Stimulated activated CD4-positive, alpha-beta T cell treated with anti-CD3 and anti-CD28 coated beads, Interleukin-2, amount 100 ng/mL, for 4 hours (primary cell): ENCODE measurements at regions not wholly inside any gene's neighbourhood (a gene's known extent, or its start where the extent isn't known, plus 50 kb on each side); places are given as distances from the start of the nearest gene placed in this dataset.

Experiments
- DNase-seq: peaks from one replicate; pipeline ENCODE4 v3.0.0-alpha.2; 2020; ENCODE audit warnings: low read depth

DNA sequence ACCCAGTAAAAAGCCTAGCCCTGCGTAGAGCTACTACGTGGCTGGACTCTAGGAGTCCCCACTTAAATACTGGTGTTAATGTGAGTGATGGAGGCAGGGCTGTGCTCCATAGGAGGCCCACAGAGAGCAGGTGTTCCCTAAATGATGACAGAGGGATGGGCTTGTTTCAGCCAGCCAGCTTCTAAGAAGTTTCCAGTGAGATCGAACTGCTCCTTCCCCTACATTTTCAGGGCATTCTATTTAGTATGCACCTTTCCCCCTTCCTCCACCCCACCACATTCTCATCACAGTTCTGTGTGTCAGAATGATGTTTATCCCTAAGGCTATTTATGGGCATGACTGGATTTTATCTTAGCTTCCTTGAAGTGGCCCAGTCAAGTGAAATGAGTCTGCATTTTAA lies 213.0 kb downstream of the TRIB2 start:
- DNase-seq = no peak

DNA sequence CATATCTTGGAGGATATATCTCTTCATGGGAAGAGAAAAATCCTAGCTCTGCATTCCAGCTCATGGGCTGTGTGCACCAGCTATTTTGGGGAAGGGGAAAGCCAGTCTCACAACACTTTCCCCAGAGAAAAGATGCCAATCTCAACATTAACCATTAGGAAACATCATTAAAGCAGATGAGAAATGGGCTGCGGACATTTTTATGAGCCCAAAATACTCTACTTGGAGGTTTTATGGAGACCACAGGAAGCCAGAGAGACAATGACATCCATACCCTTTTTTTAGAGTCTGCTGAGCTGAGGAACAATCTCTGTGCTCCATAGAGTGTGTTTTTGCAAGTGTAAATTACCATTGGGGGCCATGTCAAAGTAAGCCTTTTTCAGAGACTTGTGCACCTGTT lies 213.7 kb downstream of the TRIB2 start:
- DNase-seq = no peak

DNA sequence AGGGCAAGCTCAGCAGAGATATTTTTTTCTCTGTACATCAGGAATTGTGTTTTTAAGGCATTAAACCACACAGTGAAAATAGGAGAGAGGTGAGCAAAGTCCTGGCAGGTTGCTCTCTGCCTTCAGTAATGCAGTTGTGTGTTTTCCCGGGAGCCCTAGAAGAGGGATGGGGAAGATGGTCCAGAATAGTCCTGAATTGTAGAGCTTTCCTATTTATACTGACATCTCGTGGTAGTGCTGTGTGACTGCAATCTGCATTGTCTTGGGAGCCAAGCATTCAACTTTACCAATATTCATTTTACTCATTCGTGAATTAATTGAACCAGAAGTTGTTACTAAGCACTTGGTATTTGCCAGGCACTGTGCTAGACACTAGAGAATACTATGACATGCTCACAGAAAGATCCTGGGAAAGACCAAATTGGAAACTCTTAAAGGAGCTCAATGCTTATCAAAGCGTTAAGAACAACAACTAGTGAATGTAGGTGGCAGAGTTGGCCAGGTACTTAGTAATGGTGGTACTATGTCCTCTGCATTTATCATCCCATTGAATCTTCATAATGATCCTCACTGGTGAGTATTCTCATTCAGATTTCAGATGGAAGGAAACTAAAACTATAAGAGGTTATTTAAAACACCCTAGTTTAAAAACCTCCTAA lies 214.6 kb downstream of the TRIB2 start:
- DNase-seq = no peak

DNA sequence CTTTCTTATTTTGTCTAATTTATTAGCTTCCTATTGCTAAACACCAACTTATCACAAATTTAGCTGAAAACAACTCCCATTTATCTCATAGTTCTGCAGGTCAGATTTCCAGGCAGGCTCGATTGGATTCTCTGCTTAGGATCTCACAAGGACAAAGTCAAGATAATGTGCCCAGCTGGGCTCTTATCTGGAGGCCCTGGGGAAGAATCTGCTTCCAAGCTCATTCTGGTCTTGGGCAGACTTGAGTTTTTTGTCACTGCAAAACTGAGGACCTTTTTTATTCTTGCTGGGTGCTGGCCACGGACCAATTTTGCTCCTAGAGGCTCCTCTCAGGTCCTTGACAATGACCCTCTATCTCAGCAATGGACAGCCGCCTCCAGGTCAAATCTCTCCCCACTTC lies 215.5 kb downstream of the TRIB2 start:
- no peak for DNase-seq

DNA sequence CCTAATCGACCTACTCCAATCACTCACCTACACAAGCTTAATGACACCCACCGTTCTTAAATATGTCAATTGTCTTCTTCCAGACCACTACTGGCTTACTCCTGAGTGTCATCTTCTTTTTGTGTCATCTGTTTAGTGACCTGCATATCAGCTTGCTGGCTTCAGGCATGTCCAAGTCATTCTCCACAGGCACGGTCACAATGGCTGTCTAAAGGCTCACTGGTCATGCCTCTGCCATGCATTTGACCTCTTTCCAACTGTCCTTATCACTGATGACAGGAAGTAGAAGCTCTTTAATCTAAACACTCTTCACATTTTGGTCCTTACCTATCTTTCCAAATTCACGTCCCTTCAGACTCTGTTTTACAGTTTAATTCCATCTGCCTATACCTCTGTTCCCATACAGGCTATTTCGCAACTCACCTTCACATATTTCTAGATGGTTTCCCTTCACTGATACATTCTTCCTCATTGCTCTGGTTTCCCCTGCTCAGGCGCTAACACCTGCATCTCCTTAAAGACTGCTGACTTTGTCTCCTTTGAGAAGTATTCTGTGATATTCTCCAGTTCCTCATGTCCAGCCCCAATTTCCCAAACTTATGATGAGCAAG lies 217.5 kb downstream of the TRIB2 start:
- DNase-seq = no peak

DNA sequence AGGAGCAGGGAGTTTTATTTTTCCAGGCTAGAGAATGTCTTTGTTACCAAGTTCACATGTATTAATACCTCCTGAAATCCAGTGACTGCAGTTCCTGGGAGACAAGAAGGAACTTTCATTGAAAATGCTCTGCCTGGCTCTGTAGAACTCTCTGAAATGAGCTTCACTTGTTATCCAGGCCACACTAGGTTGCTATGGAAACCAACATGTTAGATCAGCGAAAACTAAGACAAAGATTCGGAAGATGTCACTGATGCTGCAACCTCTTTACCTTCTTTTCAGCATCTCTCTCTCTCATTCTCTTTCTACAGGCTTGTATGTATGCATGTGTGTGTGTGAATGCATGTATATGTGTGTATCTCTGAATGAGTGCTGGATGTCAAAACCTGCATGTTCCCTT lies 218.5 kb downstream of the TRIB2 start:
- DNase-seq = no peak

DNA sequence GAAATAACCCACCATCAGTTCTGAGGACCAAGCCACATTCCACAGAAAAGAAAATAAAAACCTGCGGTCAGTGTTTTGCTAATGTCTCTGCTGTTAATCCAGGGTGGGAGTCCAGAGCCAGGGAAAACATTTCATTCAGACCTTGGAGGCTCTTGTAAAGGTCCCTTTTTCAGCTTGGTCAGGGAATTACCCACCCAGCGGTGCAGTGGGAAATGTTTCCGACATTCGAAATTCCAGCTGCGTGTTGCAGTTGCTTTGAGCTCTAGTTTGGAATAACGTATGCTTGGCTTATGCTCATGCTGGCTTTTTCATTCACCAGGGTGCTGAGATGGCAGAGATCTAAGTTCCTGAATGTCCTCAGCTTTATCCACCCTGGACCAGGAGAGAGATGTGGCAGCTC lies 219.1 kb downstream of the TRIB2 start:
- no peak for DNase-seq

DNA sequence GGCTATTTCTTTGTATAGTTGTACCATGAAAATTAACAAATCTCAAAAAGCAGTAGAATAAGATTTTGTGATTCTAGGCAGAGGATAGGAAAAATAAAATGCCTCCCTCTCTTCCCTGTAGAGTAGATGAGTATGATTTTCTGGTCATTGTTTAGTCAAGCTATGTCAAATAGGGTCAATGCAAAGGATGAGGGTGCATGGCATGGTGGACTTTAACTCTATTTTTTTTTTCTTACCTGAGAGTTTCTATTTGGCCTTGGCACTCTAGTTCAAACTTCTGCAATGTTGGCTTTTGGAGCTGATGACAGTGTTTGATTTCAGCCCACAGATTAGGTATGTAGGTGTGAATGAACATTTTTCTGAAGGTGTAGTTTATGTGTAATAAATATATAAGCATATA lies 224.5 kb downstream of the TRIB2 start:
- no peak for DNase-seq

DNA sequence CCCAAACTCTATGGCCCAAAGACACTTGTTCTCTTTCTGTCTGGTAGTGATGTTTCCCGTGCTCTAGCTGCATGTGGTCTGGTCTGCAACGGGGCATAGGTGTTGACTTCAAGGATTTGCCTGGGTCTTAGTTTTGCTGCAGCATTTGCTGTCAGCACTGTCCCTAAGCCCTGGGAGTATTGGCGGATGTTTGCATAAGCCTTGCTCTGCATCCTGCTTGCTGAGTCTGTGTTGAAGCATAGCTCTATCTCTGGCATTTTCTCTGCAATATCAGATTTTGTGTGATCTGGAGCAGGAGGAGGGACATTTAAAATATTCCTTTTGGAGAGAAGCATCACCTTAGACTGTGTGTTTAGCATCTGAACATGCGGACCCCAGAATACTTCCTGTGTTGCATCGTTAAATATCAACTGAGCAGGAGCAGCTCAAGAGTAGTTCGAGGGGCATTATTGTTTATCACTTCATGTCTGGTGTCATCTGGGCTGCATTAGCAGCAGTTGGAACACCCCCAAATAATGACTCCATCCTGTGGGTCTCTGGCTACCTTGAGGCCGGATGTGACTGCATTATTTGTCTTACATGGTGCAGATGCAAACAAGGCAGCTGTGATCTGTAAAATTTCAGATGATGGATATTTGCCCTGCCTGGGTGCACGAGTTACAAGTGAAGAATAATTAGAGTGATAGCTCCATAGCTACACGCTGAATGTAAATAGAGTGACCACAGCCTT lies 231.7 kb downstream of the TRIB2 start:
- DNase-seq = no peak

DNA sequence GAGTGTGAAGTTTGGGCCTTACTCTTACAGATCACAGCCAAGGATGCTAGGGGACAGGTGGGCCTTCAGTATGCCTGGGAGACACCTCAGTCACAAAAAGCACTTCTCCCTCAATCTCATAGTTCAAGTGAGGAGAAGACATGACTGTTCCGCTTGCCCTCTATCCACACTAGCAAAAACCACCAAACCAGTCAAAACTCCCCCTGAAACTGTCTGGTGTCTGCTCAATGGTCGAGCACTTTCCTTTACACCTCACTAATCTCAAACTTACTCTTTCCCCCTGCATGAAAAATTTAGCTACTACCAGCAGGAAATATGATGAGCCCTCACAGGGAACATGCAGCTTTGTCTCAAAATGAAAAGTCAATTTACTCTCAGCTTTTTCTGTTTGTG lies 232.2 kb downstream of the TRIB2 start:
- no peak for DNase-seq

DNA sequence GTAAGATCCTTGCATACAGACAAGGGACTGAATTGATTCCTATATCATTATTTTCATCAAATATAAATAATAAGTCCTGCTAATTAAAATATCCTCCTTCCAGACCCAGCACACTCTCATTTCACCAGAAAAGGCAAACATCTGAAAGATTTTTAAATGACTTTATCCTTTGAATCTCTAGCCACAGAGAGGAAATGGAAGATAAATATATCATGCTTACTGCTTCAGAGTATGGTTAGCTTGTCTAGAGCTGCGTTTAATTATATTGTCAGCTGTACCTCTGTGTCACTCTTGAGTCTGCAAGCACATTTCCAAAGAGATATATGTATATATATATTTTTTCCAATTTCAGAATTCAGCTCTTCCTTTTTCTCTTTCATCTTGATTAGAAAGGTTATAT lies 232.7 kb downstream of the TRIB2 start:
- DNase-seq = no peak

DNA sequence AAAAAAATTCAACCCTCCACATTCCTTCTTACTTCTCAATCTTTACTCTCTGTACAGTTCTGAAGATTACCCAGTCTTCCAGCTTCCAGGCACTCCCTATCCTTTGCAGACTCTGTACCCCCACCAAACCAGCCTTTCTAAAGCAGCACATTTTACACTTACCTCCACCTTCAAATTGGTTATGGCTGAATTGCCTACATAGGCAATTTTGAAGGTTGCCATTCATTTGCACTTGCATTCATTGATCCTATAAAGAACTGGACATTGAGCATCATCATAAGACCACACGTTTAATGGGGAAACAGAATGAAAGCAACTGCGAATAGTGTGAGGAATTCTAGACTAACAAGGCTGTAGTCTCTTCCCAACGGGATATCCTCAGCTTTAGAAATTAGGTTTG lies 233.4 kb downstream of the TRIB2 start:
- no peak for DNase-seq

DNA sequence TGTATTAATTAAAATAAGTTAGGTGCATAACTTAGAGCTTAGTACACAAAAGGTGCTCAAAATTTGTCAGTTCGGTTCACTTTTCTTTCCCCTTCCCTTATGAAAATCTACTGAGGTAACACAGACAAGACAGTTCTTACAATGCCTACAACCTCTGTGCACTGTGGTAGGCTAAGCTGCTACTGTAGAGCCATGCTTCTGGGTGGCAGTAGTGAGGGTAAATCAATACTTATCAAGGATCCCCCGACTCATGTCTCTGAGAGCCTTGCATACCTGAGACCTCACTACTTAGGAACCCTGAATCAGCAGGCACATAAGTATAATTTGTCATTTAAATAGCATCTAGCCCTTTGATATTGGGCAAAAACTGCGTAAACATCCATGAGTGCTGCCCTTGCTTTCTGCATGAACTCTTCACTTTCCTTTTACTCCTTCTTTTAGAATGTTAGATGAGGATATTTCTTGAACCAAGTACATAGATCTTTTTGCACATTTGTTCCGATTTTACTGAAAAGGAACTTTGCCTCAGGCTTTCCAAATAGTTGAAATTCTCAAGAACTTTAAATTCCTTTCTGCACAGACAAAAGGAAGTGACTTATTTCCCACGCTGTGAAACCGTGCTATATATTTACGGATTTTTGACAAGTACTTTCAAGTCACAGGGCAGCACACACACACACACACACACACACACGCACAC lies 234.4 kb downstream of the TRIB2 start:
- no peak for DNase-seq

DNA sequence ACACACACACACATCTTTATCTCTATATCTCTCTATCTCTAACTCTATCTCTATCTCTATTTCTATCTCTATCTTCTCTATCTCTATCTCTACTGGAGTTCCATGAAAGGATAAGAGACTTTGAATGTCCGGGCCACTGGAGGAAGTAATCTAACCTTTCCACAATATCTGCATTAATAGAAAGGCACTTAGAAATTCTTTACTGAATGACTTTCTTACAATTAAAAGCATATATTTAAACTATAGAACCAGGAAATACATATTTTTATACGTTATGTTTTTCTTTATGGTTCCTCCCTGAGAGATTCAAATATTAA lies 234.9 kb downstream of the TRIB2 start:
- DNase-seq = no peak

DNA sequence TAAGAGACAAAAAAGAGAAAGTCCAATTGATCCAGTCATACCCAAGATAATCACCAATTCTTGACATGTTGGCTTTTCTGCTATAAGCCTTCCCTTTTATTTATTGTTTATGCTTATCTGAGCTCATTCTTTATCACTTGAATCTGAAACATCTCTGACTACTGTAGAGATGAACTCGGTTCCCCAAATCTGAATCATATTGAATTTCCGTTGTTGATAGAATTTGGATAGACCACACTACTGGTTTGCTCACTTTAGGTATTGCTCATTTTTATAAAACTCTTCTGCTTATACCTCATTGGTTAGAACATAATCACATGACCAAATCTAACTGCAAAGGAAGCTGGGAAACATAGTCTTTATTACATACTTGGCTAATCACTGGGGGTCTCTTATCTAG lies 236.9 kb downstream of the TRIB2 start:
- DNase-seq = no peak

DNA sequence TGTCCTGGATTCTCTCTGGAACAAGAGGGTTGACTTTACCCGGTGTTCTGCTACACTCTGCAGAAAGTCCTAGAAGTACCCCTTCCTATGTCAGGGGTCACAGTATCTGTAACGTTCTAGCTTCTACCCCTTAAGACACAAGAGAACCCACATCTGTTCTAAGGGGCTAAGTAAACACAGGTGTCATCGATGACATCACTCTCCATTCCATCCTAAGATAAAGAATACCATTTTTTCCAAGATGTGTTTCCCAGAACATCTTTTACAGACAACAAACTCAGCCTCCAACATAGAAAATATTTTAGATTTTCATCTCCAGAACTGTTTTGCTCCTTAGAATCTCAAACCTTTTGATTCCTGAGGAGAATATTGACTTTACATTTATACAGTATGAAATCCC lies 239.1 kb downstream of the TRIB2 start:
- no peak for DNase-seq

DNA sequence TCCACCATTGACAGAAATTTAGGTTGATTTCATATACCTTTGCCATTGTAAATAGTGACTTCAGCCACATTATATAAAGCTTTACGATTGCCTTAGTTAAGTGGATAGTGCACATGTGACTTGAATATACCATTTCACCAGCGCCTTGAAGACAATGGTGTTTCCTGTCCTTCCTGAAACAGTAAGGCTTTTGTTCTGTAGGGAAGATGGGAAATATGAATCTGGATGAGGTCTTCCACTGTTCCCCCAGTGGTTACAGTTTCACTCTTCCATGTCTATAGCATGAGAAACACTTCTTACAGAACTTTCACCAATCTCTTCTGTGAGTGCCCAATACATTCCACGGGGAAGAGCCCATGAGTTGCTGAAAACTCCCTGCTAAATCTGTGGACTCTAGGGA lies 240.5 kb downstream of the TRIB2 start:
- DNase-seq = no peak

DNA sequence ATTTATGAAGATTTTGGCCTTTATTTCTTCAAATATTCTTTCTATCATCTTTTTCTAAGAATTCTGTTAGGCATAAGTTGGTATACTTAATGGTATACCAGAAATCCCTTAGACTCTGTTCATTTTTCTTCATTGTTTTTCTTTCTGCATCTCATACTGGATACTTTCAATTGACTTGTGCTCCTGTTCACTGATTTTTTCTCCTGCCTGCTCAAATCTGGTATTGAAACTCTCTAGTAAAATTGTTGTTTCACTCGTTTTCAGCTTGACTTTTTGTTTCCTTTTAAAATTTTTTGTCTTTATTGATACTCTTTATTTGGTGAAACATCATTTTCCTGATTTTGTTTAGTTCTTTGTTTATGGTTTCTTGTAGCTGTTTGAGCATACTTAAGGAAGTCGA lies 243.2 kb downstream of the TRIB2 start:
- DNase-seq = no peak

DNA sequence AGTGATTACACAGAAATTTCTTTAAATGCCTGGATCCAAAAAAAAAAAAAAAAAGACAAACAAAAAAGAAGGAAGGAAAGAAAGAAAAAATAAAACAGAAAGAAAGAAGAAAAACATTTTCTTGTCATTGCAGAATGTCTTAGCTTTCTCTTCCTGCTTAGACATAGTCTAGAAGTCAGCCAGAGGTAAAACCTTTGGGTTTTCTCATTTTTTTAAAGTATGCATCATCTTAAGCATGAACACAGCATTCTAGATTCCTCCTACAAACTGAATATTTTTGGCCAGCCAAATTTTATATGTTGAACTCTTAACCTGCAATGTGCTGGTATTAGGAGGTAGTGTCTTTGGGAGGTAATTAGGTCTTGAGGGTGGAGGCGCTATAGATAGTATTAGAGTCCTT lies 243.9 kb downstream of the TRIB2 start:
- DNase-seq = no peak

DNA sequence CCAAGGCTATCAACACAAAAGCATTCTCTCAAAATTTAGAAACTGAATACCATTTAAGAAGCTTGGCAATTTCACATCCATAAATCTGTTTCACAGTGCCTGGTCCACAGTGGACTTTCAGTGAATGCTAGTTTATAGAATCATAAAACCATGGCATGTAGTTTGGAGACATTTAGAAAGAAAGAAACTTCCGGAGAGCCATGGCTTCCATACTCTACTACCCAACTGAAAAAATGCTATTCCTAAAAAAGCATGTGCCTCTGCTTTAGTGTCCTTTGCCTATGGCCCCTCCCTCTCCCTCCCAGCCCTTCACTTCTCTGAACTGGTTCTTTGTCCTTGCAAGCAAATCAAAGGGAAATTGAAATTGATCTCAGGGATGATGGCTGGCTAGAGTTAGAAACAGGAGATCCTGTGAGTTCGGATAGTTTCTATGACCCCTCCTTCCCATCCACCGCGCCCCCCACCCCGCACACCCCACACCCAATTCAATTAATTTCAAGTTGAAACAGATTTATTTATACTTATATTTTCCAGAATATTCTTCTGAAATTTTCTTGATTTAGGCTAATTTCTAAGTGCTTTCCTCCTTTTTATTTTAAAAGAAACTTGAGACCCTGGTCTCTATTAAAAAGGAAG lies 248.3 kb downstream of the TRIB2 start:
- DNase-seq = no peak

DNA sequence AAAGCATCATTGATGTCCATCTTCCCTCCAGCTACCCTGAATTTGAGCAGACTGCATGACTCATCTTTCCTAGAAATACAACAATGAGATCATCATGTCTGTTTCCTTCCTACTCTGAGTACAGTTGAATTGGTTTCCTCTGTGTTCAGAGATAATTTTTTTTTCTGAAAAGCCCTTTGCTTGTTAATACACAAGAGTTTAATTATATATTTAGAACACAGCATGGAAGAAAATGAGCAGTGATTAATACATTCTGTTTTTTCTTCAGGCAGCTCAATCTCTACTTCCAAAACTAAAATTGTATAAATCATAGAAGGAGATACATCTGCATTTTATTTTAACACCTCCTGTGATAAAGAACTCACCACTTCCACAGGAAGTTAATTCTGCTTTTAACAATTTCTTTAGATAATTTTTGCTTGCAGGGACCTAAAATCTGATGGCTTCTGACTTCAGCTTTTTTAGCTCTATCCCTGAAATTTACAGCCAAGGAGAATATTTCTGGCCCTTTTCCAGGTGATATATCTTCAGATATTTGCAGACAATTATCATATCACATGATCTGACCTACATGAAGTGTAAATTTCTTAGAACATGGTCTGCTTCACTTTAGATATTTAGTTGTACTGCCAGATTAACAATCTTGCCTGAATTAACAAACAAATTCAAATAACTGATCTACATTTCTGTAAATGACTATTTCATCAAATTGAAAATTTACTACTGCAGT lies 249.0 kb downstream of the TRIB2 start:
- DNase-seq = no peak

DNA sequence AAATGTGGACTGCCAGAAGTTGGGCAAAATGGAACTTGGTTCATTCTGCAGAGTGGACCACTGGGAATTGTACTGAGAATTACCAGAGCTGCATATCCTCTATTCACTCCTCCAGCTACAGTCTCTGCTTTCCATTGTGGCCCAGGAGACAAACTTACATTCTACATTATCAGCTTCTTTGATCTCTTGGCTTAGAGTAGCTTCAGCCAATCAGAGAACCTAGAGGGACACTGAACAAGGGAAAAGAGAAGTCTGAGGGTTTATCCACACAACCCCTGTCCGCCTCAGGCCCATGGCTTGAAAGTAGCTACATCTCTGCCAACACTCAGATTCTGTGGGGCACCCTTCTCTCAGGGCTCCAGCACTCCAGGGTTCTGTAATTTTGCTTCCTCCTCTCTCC lies 251.1 kb downstream of the TRIB2 start:
- DNase-seq = no peak
